ENCODE measurements at regions not wholly inside any gene's neighbourhood (a gene's known extent, or its start where the extent isn't known, plus 50 kb on each side); places are given as distances from the start of the nearest gene placed in this dataset.

DNA sequence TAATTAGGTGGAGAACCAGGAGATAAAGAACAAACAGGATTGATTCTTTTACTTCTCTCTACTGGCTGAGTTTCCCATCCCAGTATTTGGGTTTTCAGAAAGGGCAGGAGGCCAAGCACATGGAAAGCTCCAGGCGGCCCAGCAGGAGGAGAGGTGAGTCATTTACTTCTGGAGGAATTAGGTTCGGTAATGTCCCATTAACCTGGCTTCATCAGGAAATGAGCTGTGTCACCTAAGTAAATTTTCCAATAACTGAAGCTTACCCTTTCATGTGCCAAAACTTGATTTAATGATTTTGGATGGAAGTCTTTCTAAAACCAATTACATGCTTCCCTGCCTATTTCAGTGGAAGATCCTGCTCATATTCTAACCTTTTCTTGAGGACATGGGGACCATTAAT is 257.6 kb upstream of the USP24 start:
- Histone ChIP-seq H3K4me2 (ENCODE audit: low read length) (no peak overlapping the region), H3K9ac (ENCODE audit: low read length) (no peak overlapping the region)

DNA sequence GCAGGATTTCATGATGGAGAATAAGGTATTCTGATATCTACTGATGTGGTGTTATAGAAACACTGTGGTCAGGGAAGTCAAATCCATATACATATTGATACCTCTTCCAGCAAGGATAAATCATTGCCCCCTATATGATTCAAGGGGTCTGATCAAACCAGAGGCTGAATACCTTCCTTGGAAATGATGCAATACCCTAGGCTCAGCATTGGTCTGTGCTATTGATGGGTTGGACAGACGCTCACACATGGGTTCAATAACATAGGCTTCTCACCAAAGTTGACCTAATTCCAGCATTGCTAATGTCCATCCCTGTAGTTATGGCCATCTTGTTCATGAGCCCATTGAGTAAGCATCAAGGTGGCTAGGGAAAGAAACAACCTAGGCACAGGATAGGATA is 257.0 kb upstream of the USP24 start:
- H3K4me2 ChIP-seq (ENCODE audit: low read length): no peak overlapping the region
- no peaks in the 10 kb centered on the region for H3F3A ChIP-seq (ENCODE audit: insufficient read depth, low read length)

More for the DNA sequence above, 257.6 kb upstream of the USP24 start:
- no peaks in the 10 kb centered on the region for H3K36me3 ChIP-seq (ENCODE audit: insufficient read depth, low read length)
- TF ChIP-seq, protein P1, sequence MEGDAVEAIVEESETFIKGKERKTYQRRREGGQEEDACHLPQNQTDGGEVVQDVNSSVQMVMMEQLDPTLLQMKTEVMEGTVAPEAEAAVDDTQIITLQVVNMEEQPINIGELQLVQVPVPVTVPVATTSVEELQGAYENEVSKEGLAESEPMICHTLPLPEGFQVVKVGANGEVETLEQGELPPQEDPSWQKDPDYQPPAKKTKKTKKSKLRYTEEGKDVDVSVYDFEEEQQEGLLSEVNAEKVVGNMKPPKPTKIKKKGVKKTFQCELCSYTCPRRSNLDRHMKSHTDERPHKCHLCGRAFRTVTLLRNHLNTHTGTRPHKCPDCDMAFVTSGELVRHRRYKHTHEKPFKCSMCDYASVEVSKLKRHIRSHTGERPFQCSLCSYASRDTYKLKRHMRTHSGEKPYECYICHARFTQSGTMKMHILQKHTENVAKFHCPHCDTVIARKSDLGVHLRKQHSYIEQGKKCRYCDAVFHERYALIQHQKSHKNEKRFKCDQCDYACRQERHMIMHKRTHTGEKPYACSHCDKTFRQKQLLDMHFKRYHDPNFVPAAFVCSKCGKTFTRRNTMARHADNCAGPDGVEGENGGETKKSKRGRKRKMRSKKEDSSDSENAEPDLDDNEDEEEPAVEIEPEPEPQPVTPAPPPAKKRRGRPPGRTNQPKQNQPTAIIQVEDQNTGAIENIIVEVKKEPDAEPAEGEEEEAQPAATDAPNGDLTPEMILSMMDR (IDR thresholded peaks at IDR 0.05; ENCODE audit: low read length): no peak
- no peak for TF ChIP-seq EZH2 (IDR thresholded peaks at IDR 0.05; ENCODE audit: borderline replicate concordance, low read length)
- no peaks in the 10 kb centered on the region; the same call in 1 of the 2 replicates for H3K27me3 ChIP-seq (ENCODE audit: insufficient read depth, low read length)
- no peaks in the 10 kb centered on the region for H3K9me3 ChIP-seq (ENCODE audit: low read length)
- H3K79me2 ChIP-seq (ENCODE audit: insufficient read depth, low read length): no peaks in the 10 kb centered on the region
- no peak overlapping the region for H3K27ac ChIP-seq (ENCODE audit: low read depth, low read length, poor library complexity, severe bottlenecking)
- H3F3A ChIP-seq (ENCODE audit: insufficient read depth, low read length): no peaks in the 10 kb centered on the region
- no peaks in the 10 kb centered on the region for H4K20me1 ChIP-seq (ENCODE audit: insufficient read depth, low read length)
- no peak overlapping the region for H3K4me3 ChIP-seq (ENCODE audit: low read depth, low read length, poor library complexity, severe bottlenecking)
- H3K4me1 ChIP-seq (ENCODE audit: insufficient read depth, low read length, severe bottlenecking): no peaks in the 10 kb centered on the region
- H2AFZ ChIP-seq (ENCODE audit: low read length): no peak overlapping the region
- H3K9me2 ChIP-seq (ENCODE audit: low read depth, low read length): no peaks in the 10 kb centered on the region

DNA sequence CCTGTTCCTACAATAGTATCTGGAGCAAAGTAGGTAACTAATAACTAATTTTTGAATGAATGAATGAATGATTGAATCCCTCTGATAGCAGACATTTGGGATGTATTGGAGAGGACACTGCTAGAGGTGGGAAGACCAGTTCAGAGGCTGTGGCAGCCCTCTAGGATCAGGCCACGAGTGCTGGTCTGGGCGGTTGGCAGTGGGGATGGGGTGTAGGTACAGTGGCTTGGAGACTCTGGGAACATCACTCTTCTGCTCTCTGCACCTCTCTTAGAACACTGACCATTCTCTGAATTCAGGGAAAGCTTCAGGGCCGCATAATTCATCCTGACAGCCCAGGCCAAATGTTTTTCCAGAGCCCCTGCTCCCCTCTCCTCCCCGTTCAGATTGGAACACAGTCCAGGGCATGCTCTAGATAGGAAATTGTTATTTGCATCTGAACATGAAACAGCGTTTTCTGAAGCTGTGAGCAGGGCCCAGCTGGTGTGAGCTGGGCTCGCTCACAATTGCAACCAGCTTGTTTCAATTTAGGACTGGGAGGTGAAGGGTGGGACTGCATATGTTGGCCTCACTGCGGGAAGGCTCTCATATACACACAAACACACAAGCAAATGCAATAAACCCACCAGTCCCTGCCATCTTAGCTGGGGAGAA is 253.1 kb upstream of the USP24 start:
- H3K4me2 ChIP-seq (ENCODE audit: low read length): no peak overlapping the region
- H3K9ac ChIP-seq (ENCODE audit: low read length): no peak overlapping the region
- H3K4me1 ChIP-seq (ENCODE audit: insufficient read depth, low read length, severe bottlenecking): no peaks in the 10 kb centered on the region
- no peaks in the 10 kb centered on the region for H3K79me2 ChIP-seq (ENCODE audit: insufficient read depth, low read length)
- no peaks in the 10 kb centered on the region for H3F3A ChIP-seq (ENCODE audit: insufficient read depth, low read length)
- no peak overlapping the region for H2AFZ ChIP-seq (ENCODE audit: low read length)
- no peaks in the 10 kb centered on the region for H3K9me3 ChIP-seq (ENCODE audit: low read length)
- no peak overlapping the region for H3K4me3 ChIP-seq (ENCODE audit: low read depth, low read length, poor library complexity, severe bottlenecking)
- H3K9me2 ChIP-seq (ENCODE audit: low read depth, low read length): no peaks in the 10 kb centered on the region
- no peaks in the 10 kb centered on the region; the same call in 1 of the 2 replicates for H3K27me3 ChIP-seq (ENCODE audit: insufficient read depth, low read length)
- H3K36me3 ChIP-seq (ENCODE audit: insufficient read depth, low read length): no peaks in the 10 kb centered on the region
- TF ChIP-seq, protein P1 (IDR thresholded peaks at IDR 0.05; ENCODE audit: low read length): no peak
- no peak for TF ChIP-seq EZH2 (IDR thresholded peaks at IDR 0.05; ENCODE audit: borderline replicate concordance, low read length)
- no peak overlapping the region for H3K27ac ChIP-seq (ENCODE audit: low read depth, low read length, poor library complexity, severe bottlenecking)
- H4K20me1 ChIP-seq (ENCODE audit: insufficient read depth, low read length): no peaks in the 10 kb centered on the region

More for the DNA sequence above, 257.0 kb upstream of the USP24 start:
- Histone ChIP-seq H3K79me2 (ENCODE audit: insufficient read depth, low read length) (no peaks in the 10 kb centered on the region), H3K27ac (ENCODE audit: low read depth, low read length, poor library complexity, severe bottlenecking) (no peak overlapping the region), H3K4me1 (ENCODE audit: insufficient read depth, low read length, severe bottlenecking) (no peaks in the 10 kb centered on the region), H3K4me3 (ENCODE audit: low read depth, low read length, poor library complexity, severe bottlenecking) (no peak overlapping the region), H3K9me3 (ENCODE audit: low read length) (no peaks in the 10 kb centered on the region), H3K36me3 (ENCODE audit: insufficient read depth, low read length) (no peaks in the 10 kb centered on the region), H3K9ac (ENCODE audit: low read length) (no peak overlapping the region), H3K9me2 (ENCODE audit: low read depth, low read length) (no peaks in the 10 kb centered on the region), H4K20me1 (ENCODE audit: insufficient read depth, low read length) (no peaks in the 10 kb centered on the region), H3K27me3 (ENCODE audit: insufficient read depth, low read length) (no peaks in the 10 kb centered on the region; the same call in 1 of the 2 replicates), H2AFZ (ENCODE audit: low read length) (no peak overlapping the region)
- TF ChIP-seq, protein P1 (IDR thresholded peaks at IDR 0.05; ENCODE audit: low read length): no peak
- no peak for TF ChIP-seq EZH2 (IDR thresholded peaks at IDR 0.05; ENCODE audit: borderline replicate concordance, low read length)
